Loucy (cell line): ENCODE measurements at regions not wholly inside any gene's neighbourhood (a gene's known extent, or its start where the extent isn't known, plus 50 kb on each side); places are given as distances from the start of the nearest gene placed in this dataset.

ENCODE experiments used
- EZH2phosphoT487 ChIP-seq: fragments of 200-600 bp; IDR thresholded peaks from 2 replicates; pipeline ENCODE4 v1.6.1; 2018; ENCODE audit warnings: antibody characterized with exemption, mild to moderate bottlenecking, moderate library complexity, borderline replicate concordance
- TF ChIP-seq, protein P1 (sequence below): fragments of 200-600 bp; sonication (generic); conservative IDR thresholded peaks from 2 replicates; pipeline ENCODE4 v1.5.1; 2014; ENCODE audit warnings: mild to moderate bottlenecking, antibody characterized with exemption, low read length

GRCh38 chr2:129296396-129296795 lies 683.1 kb upstream of the RAB6C start:
- TF ChIP-seq, protein P1, sequence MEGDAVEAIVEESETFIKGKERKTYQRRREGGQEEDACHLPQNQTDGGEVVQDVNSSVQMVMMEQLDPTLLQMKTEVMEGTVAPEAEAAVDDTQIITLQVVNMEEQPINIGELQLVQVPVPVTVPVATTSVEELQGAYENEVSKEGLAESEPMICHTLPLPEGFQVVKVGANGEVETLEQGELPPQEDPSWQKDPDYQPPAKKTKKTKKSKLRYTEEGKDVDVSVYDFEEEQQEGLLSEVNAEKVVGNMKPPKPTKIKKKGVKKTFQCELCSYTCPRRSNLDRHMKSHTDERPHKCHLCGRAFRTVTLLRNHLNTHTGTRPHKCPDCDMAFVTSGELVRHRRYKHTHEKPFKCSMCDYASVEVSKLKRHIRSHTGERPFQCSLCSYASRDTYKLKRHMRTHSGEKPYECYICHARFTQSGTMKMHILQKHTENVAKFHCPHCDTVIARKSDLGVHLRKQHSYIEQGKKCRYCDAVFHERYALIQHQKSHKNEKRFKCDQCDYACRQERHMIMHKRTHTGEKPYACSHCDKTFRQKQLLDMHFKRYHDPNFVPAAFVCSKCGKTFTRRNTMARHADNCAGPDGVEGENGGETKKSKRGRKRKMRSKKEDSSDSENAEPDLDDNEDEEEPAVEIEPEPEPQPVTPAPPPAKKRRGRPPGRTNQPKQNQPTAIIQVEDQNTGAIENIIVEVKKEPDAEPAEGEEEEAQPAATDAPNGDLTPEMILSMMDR, result no peak
- no peak for TF ChIP-seq EZH2phosphoT487
